Calu3 (cell line): ENCODE measurements at regions not wholly inside any gene's neighbourhood (a gene's known extent, or its start where the extent isn't known, plus 50 kb on each side); places are given as distances from the start of the nearest gene placed in this dataset.

ENCODE experiments used
- BruUV-seq: library from RNA; stranded (reverse); fragments of 400-500 nt; replicated peaks from 2 replicates; lab custom pipeline; 2021; lab: Mats Ljungman, UMichigan
- CTCF ChIA-PET: fragments of 300-600 bp; sonication (Branson Sonifier 250); formaldehyde crosslinking; loops from one replicate; lab custom pipeline; 2022; ENCODE audit warnings: antibody characterized with exemption; lab: Charles Lee
- DNase-seq: peaks from one replicate; pipeline ENCODE4 v3.0.0; 2022
- H3K27ac Mint-ChIP-seq: one replicate; pipeline ENCODE4 v1.8.0; 2022; ENCODE audit warnings: mixed read lengths; ENCODE audit not compliant: unreplicated experiment
- H3K27me3 Mint-ChIP-seq: one replicate; pipeline ENCODE4 v1.8.0; 2022; ENCODE audit warnings: mixed read lengths; ENCODE audit not compliant: unreplicated experiment
- H3K36me3 Mint-ChIP-seq: one replicate; pipeline ENCODE4 v1.8.0; 2022; ENCODE audit warnings: mild to moderate bottlenecking, moderate library complexity, mixed read lengths; ENCODE audit not compliant: insufficient read depth, unreplicated experiment
- H3K4me1 Mint-ChIP-seq: one replicate; pipeline ENCODE4 v1.8.0; 2022; ENCODE audit warnings: mild to moderate bottlenecking, low read depth, mixed read lengths; ENCODE audit not compliant: unreplicated experiment
- H3K4me3 Mint-ChIP-seq: one replicate; pipeline ENCODE4 v1.8.0; 2022; ENCODE audit warnings: mild to moderate bottlenecking, low read depth, moderate library complexity, mixed read lengths; ENCODE audit not compliant: unreplicated experiment
- H3K9me3 Mint-ChIP-seq: one replicate; pipeline ENCODE4 v1.8.0; 2022; ENCODE audit warnings: low read depth, mixed read lengths; ENCODE audit not compliant: unreplicated experiment
- CTCF ChIP-seq: fragments of 200-600 bp; IDR thresholded peaks from one replicate; pipeline ENCODE4 v1.8.0; 2022; ENCODE audit warnings: antibody characterized with exemption; ENCODE audit not compliant: unreplicated experiment
- intact Hi-C: fragments of 100-400 bp; cut with micrococcal nuclease; formaldehyde crosslinking; loops from one replicate; pipeline ENCODE4 v1.10.0; 2022; ENCODE audit not compliant: unreplicated experiment

- CTCF ChIA-PET = no interaction called here
- Mint-ChIP-seq H3K27ac (no peak overlapping the region), H3K9me3 (no peaks in the 10 kb centered on the region), H3K36me3 (no peaks in the 10 kb centered on the region), H3K27me3 (peaks cover 29% of the 10 kb centered on the region), H3K4me1 (no peaks in the 10 kb centered on the region), H3K4me3 (no peak overlapping the region)
- no peak for TF ChIP-seq CTCF
- no TSS peak for BruUV-seq
- intact Hi-C loops = no loop called here
- no peak for DNase-seq
These were observed 192.9 kb downstream of the NUAK1 start for GRCh38 chr12:105945880-105946279.

GRCh38 chr12:105946493-105946901, 192.3 kb downstream of the NUAK1 start:
- CTCF ChIA-PET = no interaction called here
- TF ChIP-seq CTCF = no peak
- Mint-ChIP-seq H3K36me3 (no peaks in the 10 kb centered on the region), H3K27me3 (peaks cover 23% of the 10 kb centered on the region), H3K4me3 (no peak overlapping the region), H3K4me1 (no peaks in the 10 kb centered on the region), H3K27ac (no peak overlapping the region), H3K9me3 (no peaks in the 10 kb centered on the region)
- no TSS peak for BruUV-seq
- intact Hi-C loops = no loop called here
- DNase-seq = no peak

GRCh38 chr12:105947906-105948305, 190.8 kb downstream of the NUAK1 start:
- DNase-seq = no peak
- Mint-ChIP-seq H3K4me3 (no peak overlapping the region), H3K27ac (no peak overlapping the region), H3K36me3 (no peaks in the 10 kb centered on the region), H3K4me1 (no peaks in the 10 kb centered on the region), H3K9me3 (no peaks in the 10 kb centered on the region), H3K27me3 (peaks cover 9% of the 10 kb centered on the region)
- TF ChIP-seq CTCF = no peak
- CTCF ChIA-PET = no interaction called here
- intact Hi-C loops = no loop called here
- BruUV-seq = no TSS peak

- H3K27me3 Mint-ChIP-seq = peaks cover 4% of the 10 kb centered on the region
- no peak overlapping the region for H3K27ac Mint-ChIP-seq
- H3K4me1 Mint-ChIP-seq = no peaks in the 10 kb centered on the region
- BruUV-seq = no TSS peak
- no peak for DNase-seq
- no peaks in the 10 kb centered on the region for H3K9me3 Mint-ChIP-seq
- no peak for TF ChIP-seq CTCF
- no peaks in the 10 kb centered on the region for H3K36me3 Mint-ChIP-seq
- CTCF ChIA-PET = no interaction called here
- H3K4me3 Mint-ChIP-seq = no peak overlapping the region
- intact Hi-C loops = no loop called here
These were observed 190.4 kb downstream of the NUAK1 start for GRCh38 chr12:105948331-105948730.
